ENCODE measurements at regions not wholly inside any gene's neighbourhood (a gene's known extent, or its start where the extent isn't known, plus 50 kb on each side); places are given as distances from the start of the nearest gene placed in this dataset.
"Not testable (repeated sequence)": the region's sequence is repeated elsewhere in the genome, so short reads cannot be mapped to it uniquely, and the experiment has no call there.

- DNase-seq (ENCODE audit: low read depth), result peak; percentile 80
Measured at GRCh38 chr9:115668521-115668920, 485.1 kb upstream of the PAPPA start.

GRCh38 chr9:115671236-115671962 is 482.2 kb upstream of the PAPPA start:
- no peak for DNase-seq (ENCODE audit: low read depth)

- DNase-seq (ENCODE audit: low read depth), result no peak
Measured at GRCh38 chr9:115671963-115672305, 481.7 kb upstream of the PAPPA start.

- peak; percentile 95 for DNase-seq (ENCODE audit: low read depth)
Measured at GRCh38 chr9:115672477-115673316, 480.9 kb upstream of the PAPPA start.

- DNase-seq (ENCODE audit: low read depth), result no peak
Measured at GRCh38 chr9:115673599-115673998, 480.0 kb upstream of the PAPPA start.

GRCh38 chr9:115674091-115674490 is 479.5 kb upstream of the PAPPA start:
- DNase-seq (ENCODE audit: low read depth), result no peak

- DNase-seq (ENCODE audit: low read depth), result no peak
Measured at GRCh38 chr9:115675834-115676233, 477.8 kb upstream of the PAPPA start.

- no peak for DNase-seq (ENCODE audit: low read depth)
Measured at GRCh38 chr9:115680231-115680630, 473.4 kb upstream of the PAPPA start.

GRCh38 chr9:115681585-115681984 is 472.0 kb upstream of the PAPPA start:
- DNase-seq (ENCODE audit: low read depth), result no peak

GRCh38 chr9:115686069-115686468 is 467.5 kb upstream of the PAPPA start:
- no peak for DNase-seq (ENCODE audit: low read depth)

- DNase-seq (ENCODE audit: low read depth), result no peak
Measured at GRCh38 chr9:115687356-115687755, 466.2 kb upstream of the PAPPA start.

GRCh38 chr9:115689331-115689730 is 464.3 kb upstream of the PAPPA start:
- DNase-seq (ENCODE audit: low read depth), result no peak

- DNase-seq (ENCODE audit: low read depth), result peak; percentile 98
Measured at GRCh38 chr9:115690786-115691496, 462.6 kb upstream of the PAPPA start.

- peak; percentile 54 for DNase-seq (ENCODE audit: low read depth)
Measured at GRCh38 chr9:115691693-115692092, 461.9 kb upstream of the PAPPA start.

- DNase-seq (ENCODE audit: low read depth), result not testable (repeated sequence)
Measured at GRCh38 chr9:115692868-115693267, 460.7 kb upstream of the PAPPA start.

GRCh38 chr9:115694014-115694413 is 459.6 kb upstream of the PAPPA start:
- DNase-seq (ENCODE audit: low read depth), result peak; percentile 96

GRCh38 chr9:115694991-115695390 is 458.6 kb upstream of the PAPPA start:
- no peak for DNase-seq (ENCODE audit: low read depth)

- no peak for DNase-seq (ENCODE audit: low read depth)
Measured at GRCh38 chr9:115712981-115713380, 440.6 kb upstream of the PAPPA start.

GRCh38 chr9:115715666-115716065 is 437.9 kb upstream of the PAPPA start:
- DNase-seq (ENCODE audit: low read depth), result no peak

GRCh38 chr9:115717298-115717697 is 436.3 kb upstream of the PAPPA start:
- DNase-seq (ENCODE audit: low read depth), result no peak

- DNase-seq (ENCODE audit: low read depth), result peak; percentile 73
Measured at GRCh38 chr9:115717711-115718173, 435.8 kb upstream of the PAPPA start.

- DNase-seq (ENCODE audit: low read depth), result no peak
Measured at GRCh38 chr9:115730396-115730795, 423.2 kb upstream of the PAPPA start.

GRCh38 chr9:115730845-115731244 is 422.7 kb upstream of the PAPPA start:
- no peak for DNase-seq (ENCODE audit: low read depth)
